Stimulated activated memory B cell treated with anti-CD40 and anti-IgM and Interleukin-4, amounts not matched to agents 10 μg/mL and 1 μg/mL and 100 μg/mL, for 72 hours (primary cell): ENCODE measurements at regions not wholly inside any gene's neighbourhood (a gene's known extent, or its start where the extent isn't known, plus 50 kb on each side); places are given as distances from the start of the nearest gene placed in this dataset.
"Not testable (repeated sequence)": the region's sequence is repeated elsewhere in the genome, so short reads cannot be mapped to it uniquely, and the experiment has no call there.

Experiments used
- ATAC-seq: fragments of 150-1000 bp; cut with Tn5 transposase; 2 replicates; pipeline ENCODE4 v1.10.0; 2021
- H3K27ac Mint-ChIP-seq: one replicate; pipeline ENCODE4 v1.8.0; 2022; ENCODE audit warnings: mild to moderate bottlenecking, mixed read lengths
- H3K27me3 Mint-ChIP-seq: one replicate; pipeline ENCODE4 v1.8.0; 2022; ENCODE audit warnings: mixed read lengths
- H3K36me3 Mint-ChIP-seq: one replicate; pipeline ENCODE4 v1.8.0; 2022; ENCODE audit warnings: mixed read lengths
- H3K4me1 Mint-ChIP-seq: one replicate; pipeline ENCODE4 v1.8.0; 2022; ENCODE audit warnings: mixed read lengths
- H3K4me3 Mint-ChIP-seq: one replicate; pipeline ENCODE4 v1.8.0; 2022; ENCODE audit warnings: mild to moderate bottlenecking, moderate library complexity, mixed read lengths
- H3K9me3 Mint-ChIP-seq: one replicate; pipeline ENCODE4 v1.8.0; 2022; ENCODE audit warnings: mixed read lengths

DNA sequence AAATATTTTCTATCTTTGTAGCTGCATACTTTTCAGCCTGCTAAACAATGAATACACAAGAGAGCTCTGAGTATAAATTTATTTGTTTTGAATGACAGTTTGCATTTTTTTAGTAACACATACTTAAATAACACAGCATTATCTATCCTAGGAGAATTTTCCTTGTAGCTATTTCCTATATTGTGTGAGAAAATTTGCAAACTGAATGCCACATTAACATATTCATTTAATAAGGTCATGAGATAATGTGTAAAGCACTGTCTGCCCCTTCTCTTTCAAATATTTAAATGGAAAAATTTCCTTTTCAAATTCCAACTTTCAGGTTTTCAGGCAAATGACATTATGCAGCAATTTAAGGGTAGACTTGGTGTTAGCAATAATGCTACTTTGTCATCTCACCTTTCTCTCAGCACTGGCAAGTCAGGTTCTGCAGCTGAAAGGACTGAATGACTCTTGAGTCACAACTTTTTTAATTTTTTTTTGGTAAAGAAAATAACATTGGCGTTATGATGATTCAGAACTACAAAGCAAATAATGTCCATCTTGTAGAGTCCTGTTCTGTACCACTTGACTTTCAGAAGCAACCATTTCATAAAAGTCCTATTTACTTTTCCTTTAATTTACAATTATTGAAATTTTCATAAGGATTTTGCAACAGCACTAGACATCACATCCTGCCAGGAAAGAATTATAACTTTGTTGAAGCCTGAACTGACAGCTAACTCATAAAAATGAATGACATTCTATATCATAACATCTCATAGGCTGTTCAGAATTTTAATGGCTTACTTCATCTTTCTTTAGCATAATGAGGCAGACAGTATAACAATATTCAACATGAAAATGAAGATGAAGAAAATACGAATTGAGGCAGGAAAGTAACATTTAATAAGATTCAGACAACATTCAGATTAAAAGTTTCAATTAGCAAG, 681.6 kb upstream of the SEMA6D start:
- H3K27ac Mint-ChIP-seq: no peak overlapping the region
- no peaks in the 10 kb centered on the region for H3K27me3 Mint-ChIP-seq
- ATAC-seq: no peak
- H3K4me1 Mint-ChIP-seq: no peaks in the 10 kb centered on the region
- H3K4me3 Mint-ChIP-seq: no peak overlapping the region
- H3K9me3 Mint-ChIP-seq: peaks cover 7% of the 10 kb centered on the region
- H3K36me3 Mint-ChIP-seq: no peaks in the 10 kb centered on the region

DNA sequence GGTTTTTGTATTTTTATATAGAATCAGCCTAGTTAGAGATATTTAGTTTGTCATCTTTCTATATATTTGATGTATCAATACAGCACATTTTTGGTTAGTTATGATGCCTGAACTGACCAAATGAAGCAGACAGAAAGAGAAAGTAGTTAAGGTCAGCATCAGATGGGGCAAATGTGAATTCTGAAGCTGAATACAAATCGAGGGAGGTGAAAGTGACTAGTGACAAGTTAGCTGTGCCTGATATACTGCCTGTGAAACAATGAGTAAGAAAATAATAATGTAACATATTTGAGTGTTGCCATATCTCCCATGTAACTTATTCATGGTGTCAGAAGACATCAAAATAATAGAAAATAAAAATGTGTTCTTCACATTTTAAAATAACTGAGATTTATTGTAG, 680.3 kb upstream of the SEMA6D start:
- ATAC-seq: no peak
- Mint-ChIP-seq H3K27me3 (no peaks in the 10 kb centered on the region), H3K27ac (no peak overlapping the region), H3K4me1 (no peaks in the 10 kb centered on the region), H3K9me3 (peaks cover 6% of the 10 kb centered on the region), H3K4me3 (no peak overlapping the region), H3K36me3 (no peaks in the 10 kb centered on the region)

DNA sequence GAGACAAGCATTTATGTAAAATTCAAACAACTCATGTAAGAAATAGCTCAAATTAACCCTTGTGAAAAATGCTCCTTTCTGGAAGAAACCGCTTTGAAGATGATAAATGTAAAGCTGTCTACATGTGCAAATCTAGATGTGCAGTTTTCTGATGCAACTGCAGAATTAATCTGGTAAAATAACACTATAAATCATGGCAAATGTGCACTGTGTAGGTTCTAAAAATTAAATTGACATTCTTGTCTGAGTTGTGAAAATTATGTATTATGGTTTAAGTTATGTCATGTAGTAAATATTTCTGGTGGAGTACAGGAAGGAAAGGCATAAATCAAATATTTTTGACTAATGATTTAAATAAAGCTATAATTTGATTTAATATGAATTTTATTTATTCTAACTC, 678.1 kb upstream of the SEMA6D start:
- Mint-ChIP-seq H3K27me3 (no peaks in the 10 kb centered on the region), H3K4me3 (no peak overlapping the region), H3K9me3 (peaks cover 3% of the 10 kb centered on the region), H3K4me1 (no peaks in the 10 kb centered on the region), H3K27ac (no peak overlapping the region), H3K36me3 (no peaks in the 10 kb centered on the region)
- ATAC-seq: no peak

DNA sequence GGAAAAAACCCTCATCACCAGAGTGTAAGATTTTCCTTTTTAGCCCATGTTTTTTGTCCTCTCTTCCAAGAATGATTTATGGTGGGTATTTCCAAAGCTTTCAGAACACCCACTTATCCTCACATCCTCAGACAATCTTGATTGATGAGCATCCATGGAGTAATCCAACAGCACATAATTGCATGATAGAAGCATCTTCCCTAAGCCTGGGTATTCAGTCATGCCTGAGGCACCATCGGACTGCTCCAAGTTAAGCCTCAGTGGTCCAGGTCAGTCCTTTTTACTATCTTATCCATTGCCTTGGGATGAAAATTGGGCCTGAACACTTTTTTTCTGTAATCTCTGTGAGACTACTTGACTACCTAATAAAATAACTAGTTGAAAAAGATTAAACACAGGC, 676.0 kb upstream of the SEMA6D start:
- ATAC-seq: no peak
- Mint-ChIP-seq H3K27ac (no peak overlapping the region), H3K4me1 (no peaks in the 10 kb centered on the region), H3K27me3 (no peaks in the 10 kb centered on the region), H3K4me3 (no peak overlapping the region), H3K36me3 (no peaks in the 10 kb centered on the region), H3K9me3 (peaks cover 7% of the 10 kb centered on the region)

DNA sequence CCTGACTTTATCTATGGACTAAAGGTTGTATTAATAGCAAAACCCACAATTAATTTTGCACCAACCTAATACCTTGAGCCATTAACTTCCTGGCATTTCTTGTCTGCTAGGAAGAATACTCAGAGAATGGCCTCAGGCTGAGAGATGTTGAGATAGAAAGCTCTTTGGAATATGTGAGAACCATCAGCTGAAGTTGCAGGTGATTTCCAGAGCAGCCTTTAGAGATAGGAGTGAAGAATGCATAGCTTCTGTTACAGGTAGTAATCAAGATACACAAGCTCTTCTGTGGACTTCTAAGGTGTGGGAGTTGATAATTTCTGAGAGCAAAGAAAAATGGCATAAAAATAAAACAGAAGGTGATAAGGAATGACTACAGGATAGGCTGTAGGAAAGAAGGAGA, 669.3 kb upstream of the SEMA6D start:
- H3K4me3 Mint-ChIP-seq, ATAC-seq, H3K9me3 Mint-ChIP-seq, H3K4me1 Mint-ChIP-seq, H3K36me3 Mint-ChIP-seq, H3K27ac Mint-ChIP-seq, H3K27me3 Mint-ChIP-seq: not testable (repeated sequence)

DNA sequence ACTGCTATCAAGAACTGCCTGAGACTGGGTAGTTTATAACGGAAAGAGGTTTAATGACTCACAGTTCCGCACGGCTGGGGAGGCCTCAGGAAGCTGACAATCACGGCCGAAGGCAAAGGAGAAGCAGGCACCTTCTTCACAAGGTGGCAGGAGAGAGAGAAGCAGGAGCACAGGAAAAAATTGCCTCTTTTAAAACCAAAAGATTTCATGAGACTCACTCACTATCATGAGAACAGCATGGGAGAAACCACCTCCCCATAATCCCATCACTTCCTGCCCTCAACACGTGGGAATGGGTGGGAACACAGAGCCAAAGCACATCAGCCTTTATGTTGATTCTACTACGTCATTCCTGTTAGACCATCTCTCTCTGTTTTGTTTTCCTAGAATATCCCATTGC, 650.9 kb upstream of the SEMA6D start:
- H3K27me3 Mint-ChIP-seq: no peaks in the 10 kb centered on the region
- no peak for ATAC-seq
- H3K27ac Mint-ChIP-seq: no peak overlapping the region
- H3K9me3 Mint-ChIP-seq: no peaks in the 10 kb centered on the region
- H3K4me1 Mint-ChIP-seq: no peaks in the 10 kb centered on the region
- H3K4me3 Mint-ChIP-seq: no peak overlapping the region
- no peaks in the 10 kb centered on the region for H3K36me3 Mint-ChIP-seq

DNA sequence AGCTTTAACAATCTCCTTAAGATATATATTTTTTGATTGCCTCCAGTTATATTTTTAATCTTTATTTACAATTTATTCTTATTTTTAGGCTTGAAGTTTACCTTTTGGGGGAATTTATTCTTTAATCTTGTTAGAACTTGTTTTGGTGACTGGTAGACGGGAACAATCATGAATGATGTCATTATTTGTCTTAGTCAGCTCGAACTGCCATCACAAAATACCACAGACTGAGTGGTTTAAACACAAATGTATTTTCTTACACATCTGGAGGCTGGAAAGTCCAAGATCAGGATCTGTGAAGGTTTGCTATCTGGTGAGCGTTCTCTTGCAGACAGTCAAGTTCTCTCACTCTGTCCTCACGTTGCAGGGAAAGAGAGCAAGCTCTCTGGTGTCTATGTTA, 639.5 kb upstream of the SEMA6D start:
- H3K27ac Mint-ChIP-seq, H3K9me3 Mint-ChIP-seq, H3K4me3 Mint-ChIP-seq, H3K36me3 Mint-ChIP-seq, H3K27me3 Mint-ChIP-seq, ATAC-seq, H3K4me1 Mint-ChIP-seq: not testable (repeated sequence)

DNA sequence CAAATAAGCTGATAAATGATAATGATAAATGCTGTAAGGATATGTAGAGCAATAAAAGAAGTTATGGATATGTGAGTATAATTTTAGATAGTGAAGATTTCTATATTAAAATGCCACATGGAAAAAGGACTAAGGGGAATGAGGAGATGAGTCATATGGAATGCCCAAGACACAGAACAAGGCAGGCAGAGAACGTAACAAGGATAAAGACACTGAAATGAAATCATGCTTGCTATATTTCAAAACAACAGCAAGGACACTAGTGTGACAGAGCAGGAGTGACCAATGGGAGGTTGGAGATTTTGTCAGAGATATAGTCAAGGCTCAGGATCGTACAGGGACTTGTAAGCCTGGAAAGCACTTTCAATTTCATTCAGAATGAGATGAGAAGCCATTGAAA, 621.5 kb upstream of the SEMA6D start:
- H3K4me1 Mint-ChIP-seq: no peaks in the 10 kb centered on the region

DNA sequence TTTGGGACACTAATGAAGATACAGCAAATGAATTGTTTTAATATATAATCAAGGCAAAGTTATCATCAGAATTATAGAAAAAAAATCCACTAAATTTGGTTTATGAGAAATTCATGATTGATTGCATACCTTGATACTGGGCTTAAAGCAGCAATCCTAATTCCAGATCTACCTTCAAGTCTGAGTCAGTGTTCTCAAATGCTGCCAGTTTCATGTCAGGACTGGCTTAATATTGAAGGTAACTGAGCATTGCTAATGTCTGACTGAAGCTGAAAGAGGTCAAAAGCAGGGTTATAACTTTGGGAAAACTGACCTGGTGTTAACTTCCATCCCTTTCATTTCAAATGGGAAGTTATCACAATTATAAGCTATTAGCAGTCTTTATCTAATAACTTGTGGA, 618.8 kb upstream of the SEMA6D start:
- not testable (repeated sequence) for ATAC-seq

More for the DNA sequence above, 621.5 kb upstream of the SEMA6D start:
- peaks cover 3% of the 10 kb centered on the region for H3K9me3 Mint-ChIP-seq
- ATAC-seq: no peak
- no peak overlapping the region for H3K27ac Mint-ChIP-seq
- H3K4me3 Mint-ChIP-seq: no peak overlapping the region
- H3K27me3 Mint-ChIP-seq: no peaks in the 10 kb centered on the region
- no peaks in the 10 kb centered on the region for H3K36me3 Mint-ChIP-seq

DNA sequence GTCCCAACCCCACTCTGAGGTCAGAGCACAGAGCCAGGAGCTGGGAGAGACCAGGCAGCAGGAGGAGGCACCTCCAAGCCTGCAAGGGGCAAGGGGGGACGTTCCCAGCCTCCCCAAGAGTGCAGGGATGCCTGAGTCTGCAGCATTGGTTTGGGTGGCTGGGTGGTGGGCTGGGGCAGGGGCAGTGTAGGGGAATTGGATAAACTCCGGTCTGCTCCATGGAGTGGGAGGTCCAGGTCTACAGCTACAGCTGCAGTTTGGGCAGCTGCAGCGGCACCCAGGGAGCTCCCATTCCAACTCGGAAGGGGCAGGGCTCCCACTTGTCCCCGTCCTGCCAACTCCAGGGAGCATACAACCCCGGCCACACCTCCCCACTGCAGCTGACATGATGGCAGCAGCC, 617.5 kb upstream of the SEMA6D start:
- not testable (repeated sequence) for H3K36me3 Mint-ChIP-seq, H3K4me3 Mint-ChIP-seq, H3K27ac Mint-ChIP-seq, ATAC-seq, H3K9me3 Mint-ChIP-seq, H3K27me3 Mint-ChIP-seq, H3K4me1 Mint-ChIP-seq

More for the DNA sequence above, 618.8 kb upstream of the SEMA6D start:
- H3K27ac Mint-ChIP-seq, H3K4me3 Mint-ChIP-seq, H3K9me3 Mint-ChIP-seq, H3K4me1 Mint-ChIP-seq, H3K27me3 Mint-ChIP-seq, H3K36me3 Mint-ChIP-seq: not testable (repeated sequence)

DNA sequence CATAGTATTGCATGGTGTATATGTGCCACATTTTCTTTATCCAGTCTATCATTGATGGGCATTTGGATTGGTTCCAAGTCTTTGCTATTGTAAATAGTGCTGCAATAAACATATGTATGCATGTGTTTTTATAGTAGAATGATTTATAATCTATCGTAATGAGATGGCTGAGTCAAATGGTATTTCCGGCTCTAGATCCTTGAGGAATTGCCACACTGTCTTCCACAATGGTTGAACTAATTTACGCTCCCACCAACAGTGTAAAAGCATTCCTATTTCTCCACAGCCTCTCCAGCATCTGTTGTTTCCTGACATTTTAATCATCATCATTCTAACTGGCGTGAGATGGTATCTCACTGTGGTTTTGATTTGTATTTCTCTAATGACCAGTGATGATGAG, 608.5 kb upstream of the SEMA6D start:
- H3K27ac Mint-ChIP-seq, H3K36me3 Mint-ChIP-seq, H3K4me3 Mint-ChIP-seq, ATAC-seq, H3K4me1 Mint-ChIP-seq, H3K27me3 Mint-ChIP-seq: not testable (repeated sequence)
- H3K9me3 Mint-ChIP-seq: peaks cover 14% of the 10 kb centered on the region

DNA sequence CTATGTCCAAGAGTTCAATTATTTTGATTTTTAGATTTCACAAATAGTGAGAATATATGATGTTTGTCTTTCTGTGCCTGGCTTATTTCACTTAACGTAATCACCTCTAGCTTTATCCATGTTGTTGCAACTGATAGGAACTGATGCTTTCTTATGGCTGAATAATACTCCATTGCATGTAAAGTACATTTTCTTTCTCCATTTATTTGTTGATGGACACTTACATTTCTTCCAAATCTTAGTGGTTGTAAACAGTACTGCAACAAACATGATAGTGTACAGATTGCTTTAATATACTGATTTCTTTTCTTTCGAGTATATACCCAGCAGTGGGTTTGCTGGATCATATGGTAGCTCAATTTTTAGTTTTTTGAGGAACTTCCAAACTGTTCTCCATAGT, 600.6 kb upstream of the SEMA6D start:
- no peak for ATAC-seq
- no peak overlapping the region for H3K27ac Mint-ChIP-seq
- H3K4me3 Mint-ChIP-seq: no peak overlapping the region
- H3K36me3 Mint-ChIP-seq: no peaks in the 10 kb centered on the region
- H3K27me3 Mint-ChIP-seq: no peaks in the 10 kb centered on the region
- no peaks in the 10 kb centered on the region for H3K4me1 Mint-ChIP-seq
- peaks cover 5% of the 10 kb centered on the region for H3K9me3 Mint-ChIP-seq

DNA sequence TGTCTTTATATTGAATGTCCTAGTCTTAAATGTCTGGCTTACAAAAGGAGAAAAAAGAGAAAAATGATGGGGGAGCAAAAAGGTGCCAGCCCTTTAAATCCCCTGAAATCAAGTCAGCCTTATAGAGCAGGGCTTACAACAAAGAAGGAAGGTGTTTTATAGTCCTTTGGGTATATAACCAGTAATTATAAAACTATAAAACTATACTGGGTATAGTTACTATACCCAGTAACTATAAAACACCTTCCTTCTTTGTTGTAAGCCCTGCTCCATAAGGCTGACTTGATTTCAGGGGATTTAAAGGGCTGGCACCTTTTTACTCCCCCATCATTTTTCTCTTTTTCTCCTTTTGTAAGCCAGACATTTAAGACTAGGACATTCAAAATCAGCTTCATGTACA, 598.0 kb upstream of the SEMA6D start:
- H3K36me3 Mint-ChIP-seq: no peaks in the 10 kb centered on the region
- H3K4me1 Mint-ChIP-seq: no peaks in the 10 kb centered on the region
- H3K27me3 Mint-ChIP-seq: no peaks in the 10 kb centered on the region
- H3K4me3 Mint-ChIP-seq: no peak overlapping the region
- H3K27ac Mint-ChIP-seq: no peak overlapping the region
- ATAC-seq: no peak
- H3K9me3 Mint-ChIP-seq: peaks cover 8% of the 10 kb centered on the region

DNA sequence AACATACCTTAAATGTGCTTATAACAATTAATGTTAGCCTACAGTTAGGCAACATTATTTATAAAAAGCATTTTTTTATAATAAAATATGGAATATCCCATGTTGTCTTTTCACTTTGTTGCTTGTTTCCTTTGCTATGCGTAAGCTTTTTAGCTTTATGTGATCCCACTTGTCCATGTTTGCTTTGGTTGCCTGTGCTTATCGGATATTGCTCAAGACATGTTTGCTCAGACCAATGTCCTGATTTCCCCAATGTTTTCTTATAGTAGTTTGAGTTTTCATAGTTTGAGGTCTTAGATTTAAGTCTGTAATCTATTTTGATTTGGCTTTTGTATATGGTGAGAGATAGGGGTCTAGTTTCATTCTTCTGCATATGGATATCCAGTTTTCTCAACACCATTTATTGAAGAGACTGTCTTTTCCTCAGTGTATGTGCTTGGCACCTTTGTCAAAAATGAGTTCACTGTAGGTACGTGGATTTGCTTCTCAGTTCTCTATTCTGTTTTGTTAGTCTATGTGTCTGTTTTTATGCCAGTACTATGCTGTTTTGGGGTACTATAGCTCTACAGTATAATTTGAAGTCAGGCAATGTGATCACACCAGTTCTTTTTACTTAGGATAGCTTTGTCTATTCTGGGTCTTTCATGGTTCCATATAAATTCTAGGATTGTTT, 592.7 kb upstream of the SEMA6D start:
- no peaks in the 10 kb centered on the region for H3K36me3 Mint-ChIP-seq
- H3K9me3 Mint-ChIP-seq: peaks cover 12% of the 10 kb centered on the region
- no peak overlapping the region for H3K27ac Mint-ChIP-seq
- no peak overlapping the region for H3K4me3 Mint-ChIP-seq
- no peaks in the 10 kb centered on the region for H3K27me3 Mint-ChIP-seq
- ATAC-seq: no peak
- no peaks in the 10 kb centered on the region for H3K4me1 Mint-ChIP-seq

DNA sequence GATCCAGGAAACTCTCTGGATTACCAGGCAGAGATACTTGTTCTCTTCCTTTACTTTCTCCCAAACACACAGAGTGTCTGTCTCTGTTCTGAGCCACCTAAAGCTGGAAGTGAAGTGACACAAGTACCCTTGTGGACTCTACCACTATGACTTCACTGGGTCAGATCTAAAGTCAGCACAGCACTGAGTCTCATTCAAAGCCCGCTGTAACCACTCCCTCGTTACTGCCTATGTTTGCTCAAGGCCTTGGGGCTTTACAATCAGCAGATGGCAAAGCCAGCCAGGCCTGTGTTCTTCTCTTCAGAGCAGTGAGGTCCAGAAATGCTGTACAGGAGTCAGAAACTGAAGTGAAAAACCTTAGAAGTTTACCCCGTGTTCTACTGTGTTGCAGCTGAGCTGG, 588.3 kb upstream of the SEMA6D start:
- H3K27me3 Mint-ChIP-seq: no peaks in the 10 kb centered on the region
- ATAC-seq: no peak
- no peak overlapping the region for H3K27ac Mint-ChIP-seq
- H3K36me3 Mint-ChIP-seq: no peaks in the 10 kb centered on the region
- H3K9me3 Mint-ChIP-seq: peaks cover 6% of the 10 kb centered on the region
- no peaks in the 10 kb centered on the region for H3K4me1 Mint-ChIP-seq
- H3K4me3 Mint-ChIP-seq: no peak overlapping the region

DNA sequence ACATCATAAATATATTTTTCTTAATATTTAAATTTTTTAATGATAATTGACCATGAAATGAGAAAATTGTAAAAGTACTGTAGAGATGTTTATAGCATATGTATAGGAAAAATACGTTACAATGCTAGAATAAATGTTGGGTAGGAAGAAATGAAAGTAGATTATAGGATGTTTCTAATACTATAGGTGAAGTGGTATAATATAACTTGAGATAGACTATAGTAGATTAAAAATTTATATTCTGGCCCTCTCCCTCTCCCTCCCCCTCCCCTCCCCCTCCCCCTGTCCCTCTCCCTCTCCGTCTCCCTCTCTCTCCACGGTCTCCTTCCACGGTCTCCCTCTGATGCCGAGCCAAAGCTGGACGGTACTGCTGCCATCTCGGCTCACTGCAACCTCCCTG, 585.9 kb upstream of the SEMA6D start:
- H3K9me3 Mint-ChIP-seq, H3K4me3 Mint-ChIP-seq, H3K36me3 Mint-ChIP-seq, H3K27ac Mint-ChIP-seq, H3K27me3 Mint-ChIP-seq, ATAC-seq, H3K4me1 Mint-ChIP-seq: not testable (repeated sequence)
